C4-2B (cell line): ENCODE measurements at regions not wholly inside any gene's neighbourhood (a gene's known extent, or its start where the extent isn't known, plus 50 kb on each side); places are given as distances from the start of the nearest gene placed in this dataset.

Experiments used
- ZFX ChIP-seq: fragments of 450-650 bp; IDR thresholded peaks from 2 replicates; pipeline ENCODE4 v1.6.1; 2017
- TF ChIP-seq, protein P1 (sequence below): fragments of 450-650 bp; conservative IDR thresholded peaks from 2 replicates; pipeline ENCODE4 v1.5.1; 2017; ENCODE audit warnings: mild to moderate bottlenecking

- TF ChIP-seq, protein P1, sequence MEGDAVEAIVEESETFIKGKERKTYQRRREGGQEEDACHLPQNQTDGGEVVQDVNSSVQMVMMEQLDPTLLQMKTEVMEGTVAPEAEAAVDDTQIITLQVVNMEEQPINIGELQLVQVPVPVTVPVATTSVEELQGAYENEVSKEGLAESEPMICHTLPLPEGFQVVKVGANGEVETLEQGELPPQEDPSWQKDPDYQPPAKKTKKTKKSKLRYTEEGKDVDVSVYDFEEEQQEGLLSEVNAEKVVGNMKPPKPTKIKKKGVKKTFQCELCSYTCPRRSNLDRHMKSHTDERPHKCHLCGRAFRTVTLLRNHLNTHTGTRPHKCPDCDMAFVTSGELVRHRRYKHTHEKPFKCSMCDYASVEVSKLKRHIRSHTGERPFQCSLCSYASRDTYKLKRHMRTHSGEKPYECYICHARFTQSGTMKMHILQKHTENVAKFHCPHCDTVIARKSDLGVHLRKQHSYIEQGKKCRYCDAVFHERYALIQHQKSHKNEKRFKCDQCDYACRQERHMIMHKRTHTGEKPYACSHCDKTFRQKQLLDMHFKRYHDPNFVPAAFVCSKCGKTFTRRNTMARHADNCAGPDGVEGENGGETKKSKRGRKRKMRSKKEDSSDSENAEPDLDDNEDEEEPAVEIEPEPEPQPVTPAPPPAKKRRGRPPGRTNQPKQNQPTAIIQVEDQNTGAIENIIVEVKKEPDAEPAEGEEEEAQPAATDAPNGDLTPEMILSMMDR: no peak
- no peak for TF ChIP-seq ZFX
Observed at GRCh38 chr2:59296279-59296678, 1055.2 kb upstream of the FANCL start.
